ELR (cell line): ENCODE measurements at regions not wholly inside any gene's neighbourhood (a gene's known extent, or its start where the extent isn't known, plus 50 kb on each side); places are given as distances from the start of the nearest gene placed in this dataset.
A peak's percentile ranks its signal among the peaks of the same experiment; 100 is the strongest.

Source experiments
- DNase-seq: peaks from one replicate; pipeline ENCODE4 v3.0.0-alpha.2; 2015; ENCODE audit warnings: low read depth

DNA sequence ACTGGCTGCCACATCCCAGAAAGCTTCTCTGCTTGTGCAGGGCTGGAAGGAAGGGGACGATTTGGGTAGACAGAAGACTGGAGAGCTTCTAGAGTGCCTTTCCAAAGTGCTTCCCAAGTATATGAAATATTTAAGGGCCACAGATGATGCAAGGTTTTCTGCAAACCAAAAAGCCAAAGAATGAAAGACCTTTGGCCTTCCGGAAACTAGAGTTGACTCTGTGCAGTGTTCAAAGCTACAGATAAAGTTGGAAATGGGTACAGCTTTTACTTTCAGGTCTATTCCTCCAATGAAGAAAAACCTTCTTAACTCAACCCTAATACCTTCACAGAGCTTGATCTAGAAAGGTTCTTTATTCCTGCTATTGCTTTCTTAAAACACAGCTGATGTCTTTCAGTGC is 253.0 kb upstream of the KLHL29 start:
- DNase-seq = no peak

DNA sequence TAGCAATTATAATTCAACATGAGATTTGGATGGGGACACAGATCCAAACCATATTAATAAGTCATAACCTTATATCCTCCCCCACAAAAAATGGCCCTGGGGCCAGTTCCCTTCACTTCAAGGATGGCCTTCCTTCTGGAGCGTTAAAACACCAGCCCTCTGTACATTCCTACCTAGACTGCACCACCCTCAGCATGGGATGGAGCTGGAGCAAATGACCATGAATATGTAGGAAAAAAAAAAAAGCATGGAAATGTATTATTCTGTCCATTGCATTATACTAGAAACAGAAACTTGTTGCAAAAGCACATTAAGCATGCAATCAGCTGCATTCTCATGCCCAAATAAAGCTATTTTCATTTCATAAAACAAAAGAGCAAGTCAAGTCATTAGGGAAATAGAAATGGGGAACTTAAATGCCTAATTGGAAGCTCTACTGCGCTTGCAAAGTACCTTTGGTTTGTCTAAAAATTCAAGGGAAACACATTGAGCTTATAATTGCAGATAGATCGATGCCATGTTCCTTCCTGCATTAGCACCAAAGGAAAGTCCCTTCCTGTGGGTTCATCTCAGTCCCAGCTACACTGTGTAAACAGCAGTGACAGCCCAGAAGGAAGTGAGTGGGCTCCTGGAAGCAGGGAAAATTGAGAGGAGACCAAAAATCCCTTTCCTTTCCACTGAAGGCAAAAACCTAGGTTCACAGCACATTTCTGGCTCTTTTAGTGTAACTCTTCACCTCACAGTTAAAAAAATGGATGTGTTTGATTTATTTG is 252.0 kb upstream of the KLHL29 start:
- no peak for DNase-seq

DNA sequence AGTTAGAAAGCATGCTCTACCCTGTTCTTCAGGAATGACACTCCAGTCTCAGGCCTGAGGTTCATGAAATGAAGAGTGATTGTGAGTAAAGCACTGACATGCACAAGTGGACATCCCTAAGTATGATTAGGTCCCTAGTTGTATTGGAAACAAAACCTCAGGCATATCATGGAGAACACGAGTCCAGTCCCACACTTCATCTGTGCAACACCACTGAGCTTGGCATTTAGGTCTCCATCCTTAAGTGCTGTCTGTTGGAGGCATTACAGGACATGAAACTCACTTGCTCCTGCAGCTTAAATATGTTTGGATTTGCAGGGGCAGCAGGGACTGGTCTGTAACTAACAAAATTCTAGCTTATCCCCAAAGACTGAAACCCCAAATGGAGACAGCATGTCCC is 250.3 kb upstream of the KLHL29 start:
- DNase-seq = no peak

DNA sequence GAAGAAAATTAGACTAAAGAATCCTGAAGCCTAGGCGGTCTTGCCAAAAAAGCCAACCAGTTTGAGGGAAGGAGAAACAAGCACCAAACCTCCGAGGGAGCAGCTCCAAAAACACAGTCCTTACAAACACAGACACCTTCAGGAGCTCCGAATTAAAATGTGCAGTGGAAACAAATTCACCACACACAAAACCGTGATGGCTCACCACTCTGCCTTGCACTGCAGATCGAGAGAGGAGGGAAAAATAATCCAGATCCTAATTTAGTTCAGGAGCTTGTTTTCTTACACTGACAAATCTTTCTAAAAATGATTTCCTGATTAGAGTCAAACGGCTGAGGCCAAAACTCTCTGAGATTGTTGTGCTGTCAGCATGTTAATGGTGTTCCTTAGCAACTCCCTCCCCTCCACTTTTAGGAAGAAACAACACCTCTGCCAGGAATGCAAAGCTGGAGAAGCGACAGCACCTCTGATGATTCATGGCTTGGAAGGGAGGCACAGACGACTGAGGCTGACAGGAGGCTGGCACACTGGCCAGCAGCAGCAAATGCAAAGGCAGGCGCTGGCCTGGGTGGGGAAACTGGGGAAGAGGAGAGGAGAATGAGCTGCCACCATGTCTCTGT is 249.4 kb upstream of the KLHL29 start:
- DNase-seq = no peak

DNA sequence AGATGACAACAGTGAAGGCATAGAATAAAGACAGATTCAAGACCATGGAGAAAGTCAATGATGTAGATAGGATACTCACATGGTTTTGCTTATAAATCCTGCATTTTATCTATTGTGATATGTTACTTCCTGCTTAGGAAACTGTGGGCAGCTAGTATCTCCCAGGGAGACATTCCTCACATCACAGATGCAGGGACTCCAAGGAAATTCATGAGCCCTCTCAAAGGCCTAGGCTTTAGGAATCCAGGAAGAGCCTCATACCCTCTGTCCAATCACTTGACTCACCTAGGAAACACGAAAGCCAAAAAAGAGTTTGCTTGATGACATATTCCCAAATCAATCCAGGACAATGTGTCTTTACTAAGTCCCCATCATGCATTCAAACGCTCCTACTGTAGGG is 247.8 kb upstream of the KLHL29 start:
- no peak for DNase-seq

DNA sequence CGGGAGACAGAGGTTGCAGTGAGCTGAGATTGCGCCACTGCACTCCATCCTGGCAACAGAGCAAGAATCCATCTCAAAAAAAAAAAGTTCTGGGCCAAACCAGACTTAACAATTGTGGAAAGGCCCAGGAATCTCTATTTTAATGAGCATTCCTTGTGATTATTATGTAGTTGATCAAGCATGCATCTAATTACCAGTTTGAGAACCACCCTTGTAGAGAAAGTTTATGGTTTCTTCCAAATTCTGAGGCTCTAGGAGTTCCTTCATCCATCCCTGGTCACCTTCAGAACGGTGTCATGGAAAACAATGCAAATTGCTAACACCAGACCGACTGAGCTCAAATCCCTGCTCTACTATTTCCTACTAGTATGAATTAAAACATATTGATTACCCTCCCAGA is 246.3 kb upstream of the KLHL29 start:
- DNase-seq = no peak

DNA sequence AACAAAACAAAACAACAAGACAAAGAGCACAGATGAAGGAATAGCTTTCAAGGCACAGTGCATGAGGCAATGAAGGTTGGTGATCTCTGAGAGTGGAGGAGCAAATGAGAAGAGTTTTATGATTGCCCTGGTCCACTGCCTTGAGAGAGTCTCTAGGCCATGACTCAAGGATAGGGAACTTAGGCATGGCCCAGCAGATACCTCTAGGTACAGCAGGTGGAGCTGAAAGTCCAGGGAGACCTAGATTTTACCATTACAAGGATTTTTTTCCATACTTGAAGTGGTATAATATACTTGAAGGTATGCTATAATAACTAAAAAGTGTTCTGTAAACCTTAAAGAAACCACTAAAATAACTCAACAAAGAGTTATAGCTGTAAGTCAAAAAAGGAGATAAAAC is 239.5 kb upstream of the KLHL29 start:
- peak; percentile 0 for DNase-seq

DNA sequence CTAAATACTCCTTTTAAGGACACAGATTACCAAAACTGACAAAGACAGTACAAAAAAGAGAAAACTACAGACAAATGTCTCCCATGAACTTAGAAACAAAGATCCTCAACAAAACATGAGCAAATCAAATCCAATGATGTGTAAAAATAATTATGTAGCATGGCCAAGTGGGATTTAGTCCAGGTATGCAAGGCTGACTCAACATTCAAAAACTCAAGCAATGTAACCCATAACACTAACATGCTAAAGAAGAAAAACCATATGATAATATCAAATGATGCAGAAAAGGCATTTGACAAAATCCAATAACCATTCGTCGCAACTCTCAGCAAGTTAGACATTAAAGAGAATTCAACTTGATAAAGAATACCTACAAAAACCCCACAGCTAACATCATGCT is 239.0 kb upstream of the KLHL29 start:
- DNase-seq = no peak

DNA sequence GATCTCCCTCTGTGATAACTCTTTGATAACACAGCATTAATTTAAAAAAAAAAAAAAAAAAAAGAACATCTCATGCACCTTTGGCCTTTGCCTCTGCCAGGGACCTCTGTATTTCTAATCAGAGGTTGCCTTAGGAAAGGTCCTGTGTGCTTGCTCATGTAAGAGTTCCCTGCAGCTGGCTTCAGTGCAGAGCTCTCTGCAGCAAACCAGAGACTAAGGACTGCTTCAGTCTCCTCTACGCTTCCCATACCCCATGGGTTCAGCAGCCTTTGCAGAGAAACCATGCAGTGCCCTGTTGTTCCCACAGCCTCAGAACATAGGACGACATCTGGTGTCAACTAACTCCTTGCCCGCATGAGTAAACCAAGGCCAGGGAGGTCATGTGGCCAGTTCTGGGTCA is 236.6 kb upstream of the KLHL29 start:
- DNase-seq = no peak

DNA sequence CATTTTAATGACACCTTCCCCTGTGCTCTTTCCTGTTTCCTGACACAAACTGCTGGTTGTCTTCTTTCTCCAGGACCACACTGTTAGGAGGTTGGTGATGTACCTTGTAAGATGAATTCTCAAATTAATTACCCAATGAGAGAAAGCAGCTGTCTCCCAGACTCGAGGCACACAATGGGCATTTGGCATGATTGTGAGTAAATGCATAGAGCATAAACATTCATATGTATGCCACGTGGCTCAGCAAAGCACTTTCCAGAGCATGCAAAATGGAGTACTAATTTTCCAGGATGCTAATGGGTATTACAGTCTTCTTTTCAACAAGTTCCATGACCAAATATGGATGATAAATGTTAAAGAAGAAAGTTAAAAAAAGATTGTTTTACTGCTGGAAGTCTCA is 235.2 kb upstream of the KLHL29 start:
- no peak for DNase-seq

DNA sequence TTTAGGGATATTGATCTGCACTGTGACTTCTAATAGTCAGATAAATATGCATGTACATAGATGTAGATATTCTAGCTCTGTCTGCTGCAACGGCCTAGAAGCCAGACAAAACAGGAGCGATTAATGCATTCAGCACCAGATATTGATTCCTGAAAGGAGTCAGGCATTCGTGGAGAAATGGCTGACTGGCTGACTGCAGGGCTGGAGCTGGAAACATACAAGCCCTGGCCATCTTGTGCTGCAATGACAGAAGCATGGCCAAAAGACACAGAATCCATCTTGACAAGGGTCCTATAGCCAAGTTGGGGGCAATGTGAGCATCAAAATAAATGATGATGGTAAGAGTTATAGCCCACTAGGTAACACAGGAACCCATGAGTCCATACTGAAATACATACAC is 231.5 kb upstream of the KLHL29 start:
- no peak for DNase-seq

DNA sequence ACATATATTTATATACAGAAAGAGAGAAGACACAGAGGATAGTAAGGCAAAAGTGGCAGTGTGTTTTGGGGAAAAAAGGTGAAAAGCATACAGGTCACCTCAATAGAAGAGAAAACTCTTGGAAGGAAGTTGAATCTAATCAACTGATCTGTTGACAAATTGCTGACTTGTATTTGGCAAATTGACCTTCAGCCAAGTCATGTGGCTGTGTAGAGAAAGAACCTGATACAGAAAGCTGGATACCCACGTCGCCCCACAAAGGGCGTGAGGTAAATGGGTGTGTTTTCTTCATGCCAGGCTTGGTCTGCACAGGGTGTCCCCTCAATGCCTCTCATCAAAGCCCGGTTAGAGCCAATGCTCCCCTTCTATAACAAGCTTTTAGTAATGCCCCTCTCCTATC is 230.0 kb upstream of the KLHL29 start:
- no peak for DNase-seq

DNA sequence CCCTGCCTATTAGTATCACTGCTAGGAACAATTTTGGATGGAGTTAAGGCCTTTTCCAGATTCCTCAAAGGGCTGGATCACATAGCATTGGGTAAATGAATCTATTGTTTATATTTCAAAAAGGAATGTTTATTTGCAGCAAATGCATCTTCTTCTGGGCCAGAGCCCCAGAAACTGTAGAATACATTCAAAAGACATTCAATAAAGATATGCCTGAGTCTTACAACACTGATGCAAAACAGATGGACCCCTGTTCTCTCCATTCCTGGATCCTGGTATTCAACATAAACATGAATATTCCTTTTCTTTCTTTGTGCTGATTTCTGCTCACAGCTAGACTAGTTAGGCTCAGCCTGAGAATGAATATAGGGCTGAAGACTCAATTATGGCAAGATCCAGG is 227.2 kb upstream of the KLHL29 start:
- no peak for DNase-seq

DNA sequence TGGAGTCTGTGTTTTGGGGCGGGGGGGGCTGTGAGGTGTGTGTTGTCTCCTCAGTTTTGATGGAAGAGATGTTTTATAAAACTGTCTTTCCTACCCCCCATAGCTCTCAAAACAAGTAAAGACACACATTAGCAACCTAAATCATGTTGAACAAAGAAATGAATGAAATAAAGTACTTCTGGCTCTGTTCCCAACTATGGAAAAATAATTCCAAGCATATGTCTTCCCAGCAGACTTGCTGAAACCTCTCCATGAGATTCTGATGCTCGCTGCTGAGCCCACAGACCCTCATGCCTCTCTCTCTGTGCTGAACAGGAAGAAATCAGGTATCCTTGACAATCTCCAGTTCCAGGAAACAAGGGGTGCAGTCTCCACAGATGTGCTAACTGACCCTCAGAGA is 226.7 kb upstream of the KLHL29 start:
- DNase-seq = no peak

DNA sequence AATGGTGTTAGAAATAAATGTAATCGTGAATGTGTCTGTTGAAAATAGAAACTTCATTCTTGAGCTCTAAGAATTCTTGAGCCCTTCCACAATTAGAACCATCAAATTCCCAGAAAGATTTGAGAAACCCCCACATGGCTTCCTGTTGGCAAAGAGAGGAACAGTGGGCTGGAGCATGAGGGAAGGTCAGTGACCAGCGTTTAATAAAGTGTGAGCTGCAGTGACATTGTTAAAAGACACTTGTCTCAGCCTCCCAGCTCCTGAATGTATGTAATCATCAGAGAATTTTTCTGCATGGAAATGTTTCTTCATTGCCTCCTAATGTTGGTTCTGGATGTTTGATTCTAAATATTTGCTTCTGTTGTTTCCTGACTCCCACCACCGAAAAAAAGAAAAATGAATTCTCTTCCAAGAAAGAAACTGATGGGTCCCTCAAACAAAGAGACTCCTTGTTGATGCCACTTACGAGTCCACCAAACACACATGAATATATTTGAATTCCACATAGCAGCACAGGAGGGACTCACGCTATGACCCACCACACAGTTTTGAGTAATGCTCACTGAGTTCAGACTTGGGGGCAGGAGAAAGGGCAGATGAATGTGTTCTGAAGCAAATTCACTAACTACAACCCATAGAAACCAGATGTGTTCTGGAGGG is 225.1 kb upstream of the KLHL29 start:
- DNase-seq = no peak

DNA sequence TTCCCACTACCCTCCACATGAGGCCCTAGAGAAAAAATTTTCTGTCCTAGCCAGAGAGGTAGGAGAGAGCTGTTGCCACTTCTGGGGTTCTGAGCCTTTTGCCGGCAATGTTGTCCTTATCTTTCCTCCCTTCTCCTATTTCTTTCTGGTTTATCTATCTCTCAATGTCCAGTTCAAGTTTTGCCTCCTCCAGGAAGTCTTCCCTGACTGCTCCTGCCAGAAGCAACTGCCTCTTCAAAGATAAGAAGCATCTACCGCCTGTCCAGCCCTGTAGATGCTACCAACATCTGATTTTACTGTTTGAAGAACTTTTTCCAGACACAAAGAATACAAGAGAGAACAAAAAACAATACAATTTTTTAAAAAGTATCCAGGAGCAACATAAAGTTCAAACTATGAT is 220.8 kb upstream of the KLHL29 start:
- DNase-seq = no peak

DNA sequence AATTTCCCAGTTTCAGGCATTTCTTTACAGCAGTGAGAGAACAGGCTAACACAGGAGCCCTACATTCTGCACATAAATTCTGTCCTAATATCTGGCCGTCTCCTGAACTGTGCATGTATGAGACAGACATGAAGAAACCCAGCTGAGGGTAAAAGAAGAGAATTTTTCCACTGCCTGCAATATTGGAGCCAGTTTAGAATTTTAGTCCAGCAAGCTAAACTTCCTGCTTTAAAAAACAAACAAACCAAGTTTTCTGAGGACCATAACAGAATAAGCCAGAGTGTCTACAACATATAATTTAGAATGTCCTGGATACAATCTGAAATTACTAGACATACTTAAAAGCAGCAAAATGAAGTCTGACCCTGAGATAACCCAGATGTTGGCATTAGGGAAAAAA is 215.1 kb upstream of the KLHL29 start:
- no peak for DNase-seq

DNA sequence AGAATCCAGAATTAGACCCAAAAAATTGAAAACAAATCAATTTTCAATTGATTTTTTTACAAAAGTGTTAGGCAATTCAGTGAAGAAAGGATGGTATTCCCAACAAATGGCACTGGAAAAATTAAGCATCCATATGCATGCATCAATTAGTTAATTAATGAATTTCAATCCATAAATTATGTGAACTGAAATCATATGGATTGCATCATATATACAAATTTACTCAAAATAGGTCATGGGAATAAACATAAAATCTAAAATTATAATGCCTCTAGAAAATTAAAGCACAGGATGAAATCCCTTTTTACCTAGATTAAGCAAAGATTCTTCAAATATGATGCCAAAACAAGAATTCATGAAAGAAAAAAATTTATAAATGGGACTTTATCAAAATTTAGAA is 213.9 kb upstream of the KLHL29 start:
- DNase-seq = no peak

DNA sequence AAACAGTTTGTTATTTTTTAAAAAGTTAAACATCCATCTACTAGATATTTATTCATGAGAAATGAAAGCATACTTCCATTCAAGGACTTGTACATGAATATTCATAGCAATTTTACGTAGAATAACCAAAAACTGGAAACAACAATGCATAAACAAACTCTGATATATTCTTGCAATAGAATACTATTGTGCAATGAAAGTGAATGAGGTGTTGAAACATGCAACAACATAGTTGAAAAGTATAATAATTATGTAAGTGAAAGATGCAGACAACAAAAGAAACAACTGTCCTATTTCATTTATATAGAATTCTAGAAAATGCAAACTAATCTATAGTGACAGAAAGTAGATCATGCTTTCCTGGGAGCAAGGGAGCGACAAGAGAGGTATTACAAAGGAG is 206.6 kb upstream of the KLHL29 start:
- DNase-seq = no peak

DNA sequence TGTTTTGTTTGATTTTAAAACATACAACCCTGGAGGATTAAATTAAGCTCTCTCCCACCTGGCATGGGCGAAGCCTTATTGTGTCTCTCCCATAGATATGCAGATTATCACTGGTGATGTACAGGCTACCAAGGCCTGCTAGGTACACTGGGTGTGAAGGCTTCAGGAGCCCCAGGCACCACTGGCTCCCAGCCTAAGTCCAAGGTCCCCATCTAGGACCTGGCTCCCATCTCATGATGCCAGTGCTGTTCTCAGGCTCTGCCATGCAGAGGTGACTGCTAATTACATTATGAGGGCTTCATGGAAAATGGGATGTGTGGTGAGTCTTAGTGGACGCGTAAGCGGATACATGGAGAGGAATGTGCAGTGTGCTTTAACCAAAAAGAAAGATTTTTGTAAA is 201.2 kb upstream of the KLHL29 start:
- no peak for DNase-seq

DNA sequence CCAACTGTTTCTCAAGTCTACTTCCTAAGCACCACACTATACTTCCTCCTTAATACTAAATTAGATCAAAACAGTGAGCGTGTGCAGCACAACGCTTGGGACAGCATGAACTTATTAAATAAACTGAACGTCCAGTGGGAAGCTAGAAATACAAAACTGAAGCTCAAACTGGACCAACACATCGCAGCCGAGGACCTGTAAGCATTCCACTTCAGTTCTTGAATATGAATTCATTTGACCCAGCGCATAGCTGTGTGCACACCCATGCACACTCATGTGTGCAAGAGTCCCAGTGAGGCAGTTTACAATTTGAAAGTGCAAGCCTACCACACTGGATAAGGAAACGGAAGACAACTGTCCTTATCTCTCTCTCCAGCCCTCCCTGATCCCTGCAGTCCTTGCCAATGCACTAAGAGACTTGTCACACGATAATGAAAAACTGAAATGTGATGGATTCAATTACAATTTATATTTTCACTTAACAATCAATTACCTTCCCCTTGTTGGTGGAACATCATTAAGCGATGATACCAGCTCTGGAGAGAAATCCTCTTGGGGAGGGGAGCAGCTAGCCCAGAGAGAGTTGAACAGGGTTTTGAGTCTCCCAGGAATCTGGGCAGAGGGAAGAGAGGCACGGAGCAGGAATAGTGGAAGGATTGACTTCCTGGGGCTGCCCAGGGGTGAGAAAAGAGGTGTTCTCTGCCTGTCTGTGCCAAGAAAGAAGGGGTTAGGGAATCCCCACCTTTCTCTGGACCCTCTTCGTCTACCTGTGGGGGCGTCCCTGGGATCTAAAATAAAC is 186.5 kb upstream of the KLHL29 start:
- no peak for DNase-seq

DNA sequence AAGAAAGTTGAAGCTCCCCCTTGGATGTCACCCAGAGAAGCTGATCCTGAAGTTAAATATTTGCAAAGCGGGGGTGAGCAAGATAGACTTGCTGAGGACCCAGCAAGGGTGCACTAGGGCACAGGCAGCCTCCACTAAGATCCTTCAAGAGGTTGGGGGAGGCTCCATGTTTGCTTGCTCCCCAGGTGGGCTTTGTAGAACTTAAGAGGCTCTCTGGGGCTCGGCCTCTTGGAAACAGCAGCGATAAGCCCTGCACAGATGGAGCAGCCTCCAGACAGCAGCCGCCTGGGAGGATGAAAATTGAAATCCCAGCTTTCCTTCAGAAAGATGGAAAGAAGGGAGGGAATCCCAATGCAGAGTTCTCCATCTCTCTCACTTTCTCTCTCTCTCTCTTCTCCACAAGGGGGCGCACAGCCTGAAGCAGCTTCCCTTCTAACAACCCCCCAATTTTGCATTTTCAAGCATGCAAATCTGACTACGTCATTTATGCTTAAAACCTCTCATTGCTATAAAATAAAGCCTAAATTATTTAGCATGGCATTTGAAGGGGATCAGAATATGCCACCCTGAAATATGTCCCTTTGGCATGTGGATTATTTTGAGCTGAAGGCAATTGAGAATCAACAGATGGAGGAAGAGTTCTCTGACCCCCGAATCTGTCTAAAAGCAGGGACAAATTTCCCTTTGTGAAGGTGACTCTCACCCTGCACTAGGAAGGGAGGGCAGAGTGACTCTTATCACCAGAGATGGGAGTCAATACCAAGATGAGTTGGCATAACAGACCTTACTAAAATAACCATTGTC is 185.7 kb upstream of the KLHL29 start:
- peak; percentile 55 for DNase-seq
